Lower leg skin (tissue), 3 donors: ENCODE measurements at regions not wholly inside any gene's neighbourhood (a gene's known extent, or its start where the extent isn't known, plus 50 kb on each side); places are given as distances from the start of the nearest gene placed in this dataset.

Experiments used
- CTCF ChIP-seq, 3 donors: fragments of 450-650 bp; IDR thresholded peaks; one replicate each; pipeline ENCODE4 v1.5.1; 2016; ENCODE audit warnings: antibody characterized with exemption in 3 of 3, mild to moderate bottlenecking in 3 of 3, moderate library complexity in 2 of 3
- POLR2A ChIP-seq, 2 donors: fragments of 450-650 bp; IDR thresholded peaks; one replicate each; pipeline ENCODE4 v1.6.1; 2016 to 2017; ENCODE audit warnings: antibody characterized with exemption in 2 of 2, mild to moderate bottlenecking in 1 of 2, moderate library complexity in 1 of 2

- TF ChIP-seq CTCF (IDR thresholded peaks at IDR 0.05) (no peak), POLR2A (IDR thresholded peaks at IDR 0.05) (no peak)
Measured at GRCh38 chr2:121087117-121087516, 197.9 kb downstream of the TFCP2L1 start.
